SU-DHL-6 (cell line): ENCODE measurements at regions not wholly inside any gene's neighbourhood (a gene's known extent, or its start where the extent isn't known, plus 50 kb on each side); places are given as distances from the start of the nearest gene placed in this dataset.

Experiments used
- CTCF ChIP-seq: fragments of 200-600 bp; sonication (generic); IDR thresholded peaks from one replicate; pipeline ENCODE4 v1.5.1; 2017; ENCODE audit warnings: antibody characterized with exemption, mild to moderate bottlenecking, low read length, moderate library complexity; ENCODE audit not compliant: insufficient read depth, poor library complexity, severe bottlenecking
- EZH2phosphoT487 ChIP-seq: fragments of 200-600 bp; sonication (generic), shearing (Covaris generic); conservative IDR thresholded peaks from 2 replicates; pipeline ENCODE4 v1.6.1; 2018; ENCODE audit warnings: mild to moderate bottlenecking, antibody characterized with exemption, low read length, moderate library complexity, mixed read lengths

DNA sequence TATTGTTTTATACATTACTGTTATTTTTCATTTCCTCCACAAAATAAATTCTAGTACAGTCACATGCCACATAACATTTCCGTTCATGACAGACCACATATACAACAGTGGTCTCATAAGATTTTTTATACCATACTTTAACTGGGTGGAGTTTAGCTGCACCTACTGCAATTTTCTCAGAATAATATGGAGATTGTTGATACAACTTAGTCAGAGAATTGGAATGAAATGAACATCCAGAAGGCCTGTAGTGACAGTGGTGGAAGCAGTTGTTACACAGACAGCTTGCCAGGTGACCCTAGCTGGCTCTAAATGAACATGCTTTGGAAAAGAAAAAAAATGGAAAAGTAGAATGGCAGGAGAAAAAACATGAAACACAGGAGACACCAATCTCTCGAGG, 183.2 kb upstream of the TCF21 start:
- no peak for TF ChIP-seq EZH2phosphoT487
- no peak for TF ChIP-seq CTCF
